GM21367 (cell line): ENCODE measurements at regions not wholly inside any gene's neighbourhood (a gene's known extent, or its start where the extent isn't known, plus 50 kb on each side); places are given as distances from the start of the nearest gene placed in this dataset.

Experiments used
- ATAC-seq: cut with Tn5 transposase; IDR thresholded peaks from one replicate; pipeline ENCODE4 v1.9.1; 2021; ENCODE audit not compliant: unreplicated experiment

DNA sequence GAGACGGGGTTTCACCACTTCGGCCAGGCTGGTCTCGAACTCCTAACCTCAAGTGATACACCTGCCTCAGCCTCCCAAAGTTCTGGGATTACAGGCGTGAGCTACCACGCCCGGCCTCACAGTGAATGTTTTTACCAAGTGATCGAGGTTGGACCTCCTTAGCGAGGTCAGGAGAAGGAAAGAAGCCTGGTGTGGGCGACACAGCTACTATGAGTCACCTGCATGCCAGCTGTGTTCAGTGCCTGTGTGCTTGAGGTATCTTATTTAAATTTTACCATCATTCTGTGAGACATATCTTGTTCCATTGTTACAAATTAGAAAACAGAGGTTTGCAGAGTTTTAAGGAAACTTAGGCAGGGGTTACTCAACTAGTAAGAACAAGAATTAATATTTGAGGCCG, 174.8 kb upstream of the DYNLRB2 start:
- ATAC-seq = no peak

DNA sequence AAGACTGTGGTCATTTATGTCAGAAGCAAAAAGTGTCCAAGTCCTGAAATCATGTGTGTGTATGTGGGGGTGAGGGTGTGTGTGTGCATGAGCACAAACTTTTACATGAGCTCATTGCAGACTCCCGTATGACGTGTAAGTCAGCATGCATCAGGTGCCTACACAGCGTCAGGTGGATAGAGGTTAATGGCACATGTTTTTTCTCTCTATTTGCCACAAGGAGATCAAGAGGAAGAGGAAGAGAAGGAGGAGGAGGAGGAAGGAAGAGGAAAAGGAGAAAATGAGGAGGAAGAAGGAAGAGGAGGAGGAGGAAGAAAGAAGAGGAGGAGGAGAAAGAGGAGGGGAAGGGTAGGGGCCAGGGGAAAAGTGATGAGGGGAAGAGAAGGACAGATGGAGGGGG, 178.0 kb upstream of the DYNLRB2 start:
- no peak for ATAC-seq

DNA sequence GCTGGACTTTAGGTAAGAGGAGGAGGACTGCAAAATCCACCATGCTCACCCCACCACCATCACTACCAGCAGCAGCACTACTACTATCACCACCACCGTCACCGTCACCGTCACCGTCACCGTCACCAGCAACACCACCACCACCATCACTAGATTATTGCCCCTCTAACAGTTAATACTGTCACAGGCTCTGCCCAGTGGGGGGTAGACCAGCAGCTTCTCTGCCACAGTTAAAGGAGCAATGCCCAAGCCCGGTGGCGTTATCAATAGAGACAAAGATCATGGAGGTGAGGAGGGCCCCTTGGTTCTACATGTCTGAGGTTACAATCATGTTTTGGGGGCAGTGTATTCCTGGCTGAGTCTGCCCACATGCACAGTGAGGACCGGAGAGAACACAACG, 184.4 kb upstream of the DYNLRB2 start:
- no peak for ATAC-seq

DNA sequence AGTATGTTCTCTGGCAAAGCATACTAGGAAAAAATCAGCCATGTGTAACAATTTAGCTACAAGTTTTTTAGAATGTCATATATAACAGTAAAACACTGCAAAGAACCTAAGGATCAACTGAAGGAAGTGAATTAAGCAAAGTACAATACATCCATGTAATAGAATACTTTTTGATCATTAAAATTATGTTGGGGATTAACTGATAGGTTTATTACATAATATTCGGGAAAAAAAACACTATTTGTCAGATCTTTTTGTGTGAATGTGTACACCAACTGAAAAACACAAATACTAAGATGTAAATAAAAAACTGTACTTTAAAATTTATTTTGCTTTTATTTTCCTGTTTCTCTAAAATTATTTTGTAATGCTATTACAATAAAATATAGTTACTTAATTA, 185.5 kb upstream of the DYNLRB2 start:
- ATAC-seq = no peak

DNA sequence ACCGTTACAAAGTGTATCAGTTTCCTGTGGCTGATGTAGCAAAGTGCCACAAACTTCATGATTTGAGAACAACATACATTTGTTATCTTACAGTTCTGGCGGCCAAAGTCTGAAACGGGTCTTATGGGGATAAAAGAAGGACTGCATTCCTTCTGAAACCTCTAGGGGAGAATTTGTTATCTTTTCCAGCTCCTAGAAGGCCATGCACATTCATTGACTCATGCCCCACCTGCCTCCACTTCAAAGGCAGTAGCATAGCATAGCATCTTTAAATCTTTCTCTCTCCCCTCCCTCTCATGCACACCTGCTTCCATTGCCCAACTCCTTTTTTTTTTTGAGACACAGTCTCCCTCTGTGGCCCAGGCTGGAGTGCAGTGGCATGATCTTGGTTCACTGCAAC, 190.7 kb upstream of the DYNLRB2 start:
- ATAC-seq = no peak

DNA sequence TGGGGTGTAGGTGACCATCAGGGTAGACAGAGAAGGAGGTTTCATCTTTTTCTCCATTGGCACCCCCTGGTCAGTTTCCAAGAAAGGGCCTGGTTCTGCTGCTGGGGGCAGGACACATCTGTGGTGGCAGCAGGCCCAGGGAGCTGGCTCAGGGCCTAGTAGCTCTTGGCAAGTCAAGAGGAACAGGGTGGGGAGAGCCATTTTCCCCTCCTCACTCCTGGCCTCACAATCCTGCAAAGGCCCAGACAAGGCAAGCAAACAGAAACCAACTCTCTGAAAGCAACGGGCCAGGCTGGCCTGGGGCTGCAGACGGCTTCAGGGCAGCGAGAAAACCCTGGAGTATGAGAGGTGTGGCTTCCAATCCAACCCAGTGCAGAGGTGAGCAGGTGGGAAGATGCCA, 192.9 kb upstream of the DYNLRB2 start:
- ATAC-seq = no peak

DNA sequence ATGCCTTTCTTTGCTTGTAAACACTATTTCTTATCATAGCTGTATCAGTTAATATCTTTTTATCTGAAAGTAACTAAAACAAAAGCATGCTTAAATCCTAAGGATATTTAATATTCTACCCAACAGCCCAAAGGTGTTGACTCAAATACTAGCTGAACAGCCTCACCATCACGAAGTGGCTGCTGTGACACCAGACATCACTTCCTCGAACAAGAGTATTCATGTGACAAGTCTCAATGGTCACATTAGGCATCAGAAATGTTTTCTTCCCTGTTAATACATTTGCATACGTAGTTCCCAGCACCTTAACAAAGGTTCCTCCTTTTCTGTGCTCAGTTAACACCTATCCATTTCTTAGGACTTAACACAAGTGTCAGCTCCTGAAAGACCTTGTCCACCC, 193.8 kb upstream of the DYNLRB2 start:
- no peak for ATAC-seq

DNA sequence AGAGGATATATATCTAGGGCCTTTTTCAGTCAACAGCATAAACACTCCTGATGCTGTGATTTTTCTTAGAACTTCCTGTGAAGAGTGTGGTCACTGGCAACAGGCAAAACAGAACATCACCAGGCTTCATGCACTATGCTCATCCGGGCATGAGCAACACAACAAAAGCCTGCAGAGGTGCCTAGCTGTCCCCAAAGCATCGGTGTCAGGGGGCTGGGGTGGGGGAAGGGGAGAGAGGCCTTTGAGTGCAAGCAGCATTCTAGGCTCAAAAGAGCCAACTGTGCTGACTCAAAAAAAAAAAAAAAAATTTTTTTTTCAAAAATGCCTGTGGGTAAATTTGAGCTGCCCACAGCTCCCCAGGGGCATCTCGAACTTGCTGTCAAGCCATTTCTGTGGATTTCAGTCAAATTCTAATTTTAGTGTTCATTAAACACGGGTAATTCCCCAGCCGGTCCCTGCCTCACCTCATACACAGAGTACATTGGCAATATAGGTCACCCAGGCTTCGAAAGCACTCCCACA, 194.6 kb upstream of the DYNLRB2 start:
- peak; percentile 61 for ATAC-seq

DNA sequence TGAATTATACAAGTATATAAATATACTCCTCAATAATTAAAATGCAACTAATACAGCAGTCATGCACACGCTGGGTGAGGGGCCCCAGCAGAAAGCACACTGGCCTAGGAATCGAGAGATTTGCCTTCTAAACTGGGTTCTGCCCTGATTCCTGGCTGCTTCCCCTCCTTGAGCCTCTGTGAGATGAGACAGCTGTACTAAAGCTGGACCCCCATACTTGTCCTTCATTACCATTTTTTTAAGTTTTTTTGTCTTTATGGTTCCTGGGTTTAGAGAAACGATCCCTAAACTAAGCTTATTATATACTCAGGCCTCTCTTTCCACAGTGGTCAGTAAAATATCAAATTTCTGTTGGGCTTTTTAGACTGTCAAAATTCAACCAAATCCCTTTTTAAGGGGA, 195.1 kb upstream of the DYNLRB2 start:
- no peak for ATAC-seq

DNA sequence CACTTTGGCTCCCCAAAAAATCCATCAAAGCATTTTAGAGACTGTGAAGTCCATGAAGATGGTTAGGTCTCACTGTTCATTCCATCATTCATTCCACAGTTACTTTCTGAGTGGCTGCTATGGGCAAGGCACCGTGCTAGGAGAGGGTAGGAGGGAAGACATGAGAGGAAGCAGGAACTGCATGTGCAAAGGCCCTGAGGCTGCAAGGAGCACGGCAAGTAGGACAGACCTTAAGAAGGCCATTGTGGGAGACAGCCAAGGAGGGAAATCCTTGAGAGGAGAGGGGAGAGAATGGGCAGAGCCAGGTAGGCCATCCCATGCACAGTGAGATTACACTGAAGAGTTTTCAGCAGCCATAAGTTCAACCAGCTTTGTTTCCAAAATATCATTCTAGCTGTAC, 196.2 kb upstream of the DYNLRB2 start:
- ATAC-seq = no peak

DNA sequence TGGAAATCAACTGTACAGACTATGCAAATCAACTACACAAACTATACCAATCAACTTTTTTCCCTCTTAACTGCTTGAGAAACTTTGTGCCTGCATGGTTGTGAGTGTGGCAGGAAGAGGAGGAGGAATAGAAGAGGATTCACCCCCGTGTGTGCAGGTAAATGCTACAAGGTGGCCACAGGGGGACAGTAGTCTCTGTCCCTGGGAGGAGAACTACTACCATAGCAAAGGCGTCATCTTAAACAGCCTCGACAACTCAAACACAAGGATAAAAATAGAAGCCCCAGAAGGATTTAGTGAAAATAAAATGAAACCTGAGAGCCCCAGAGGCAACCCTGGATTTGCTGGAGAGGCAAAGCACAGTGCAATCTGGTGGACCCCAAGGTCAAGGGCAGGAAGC, 199.5 kb upstream of the DYNLRB2 start:
- ATAC-seq = no peak

DNA sequence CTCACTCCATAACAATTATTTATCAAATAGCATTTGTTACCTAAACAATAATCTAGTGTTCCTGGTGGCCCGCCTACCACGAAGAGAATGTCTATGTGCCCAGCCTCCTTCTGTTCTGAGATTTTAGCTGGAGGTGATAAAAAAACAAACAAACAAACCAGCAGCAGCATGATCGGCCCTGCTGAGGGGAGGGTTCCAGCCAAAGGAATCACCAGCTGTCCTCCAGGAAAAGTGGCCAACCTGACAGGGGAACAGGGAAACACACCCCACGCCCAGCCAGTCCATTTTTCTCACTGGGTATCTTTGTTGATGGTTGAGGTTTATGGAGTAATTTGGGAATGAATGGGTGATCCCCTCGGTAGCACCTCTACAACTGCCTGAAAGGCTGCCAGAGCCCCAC, 203.0 kb upstream of the DYNLRB2 start:
- ATAC-seq = no peak

DNA sequence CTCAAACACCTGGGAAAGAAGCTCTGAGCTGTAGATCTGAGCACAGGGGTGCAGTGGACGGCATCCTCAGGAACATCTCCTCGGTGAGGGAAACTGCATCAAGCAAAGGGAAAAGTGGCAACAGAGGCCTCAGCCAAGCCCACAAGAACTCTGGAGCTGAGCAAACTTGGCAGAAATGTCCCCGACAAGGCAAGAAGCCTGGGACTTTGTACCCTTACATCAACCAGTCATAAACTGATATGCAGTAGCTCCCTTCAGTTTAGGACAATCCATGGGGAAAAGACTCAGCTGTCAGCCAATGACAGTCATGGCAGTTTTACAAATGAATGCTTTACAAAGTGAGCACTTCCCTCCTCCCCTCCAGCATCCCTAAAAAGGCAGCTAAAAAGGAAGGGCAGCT, 210.0 kb upstream of the DYNLRB2 start:
- ATAC-seq = no peak

DNA sequence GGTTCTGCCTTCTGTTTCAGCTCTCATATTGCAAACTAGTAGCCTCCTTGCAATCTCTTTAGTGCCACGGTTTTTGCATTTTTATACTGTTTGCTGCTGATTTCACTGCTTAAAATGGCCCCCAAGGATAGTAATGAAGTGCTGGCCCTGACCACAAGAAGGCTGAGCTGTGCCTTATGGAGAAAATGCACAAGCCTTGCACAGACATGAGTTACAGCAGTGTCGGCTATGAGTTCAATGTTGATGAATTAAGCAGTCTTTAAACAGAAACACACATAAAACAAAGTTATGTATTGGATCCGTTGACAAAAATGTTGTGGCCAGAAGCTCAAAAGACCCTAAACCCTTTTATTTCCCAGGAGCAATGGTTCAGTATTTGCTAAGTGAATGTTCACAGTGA, 210.6 kb upstream of the DYNLRB2 start:
- ATAC-seq = no peak

DNA sequence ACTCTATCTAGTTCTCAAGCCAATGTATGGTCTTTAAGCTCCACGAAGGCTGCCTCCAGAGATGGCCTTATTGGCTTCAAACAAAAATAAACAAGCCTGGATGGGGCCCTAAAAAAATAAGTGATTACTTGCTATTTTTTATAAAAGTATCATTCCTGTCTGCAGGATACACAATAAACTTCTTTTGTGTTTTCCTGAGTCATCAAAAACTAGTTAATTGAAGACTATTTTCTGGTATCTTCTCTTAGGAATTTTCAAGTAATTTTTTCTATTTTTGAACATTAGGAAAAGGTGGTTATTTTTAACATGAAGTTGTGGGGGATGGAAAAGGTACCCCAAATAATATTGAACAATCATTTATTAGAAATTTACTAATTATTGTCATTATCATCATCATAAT, 213.1 kb upstream of the DYNLRB2 start:
- no peak for ATAC-seq

DNA sequence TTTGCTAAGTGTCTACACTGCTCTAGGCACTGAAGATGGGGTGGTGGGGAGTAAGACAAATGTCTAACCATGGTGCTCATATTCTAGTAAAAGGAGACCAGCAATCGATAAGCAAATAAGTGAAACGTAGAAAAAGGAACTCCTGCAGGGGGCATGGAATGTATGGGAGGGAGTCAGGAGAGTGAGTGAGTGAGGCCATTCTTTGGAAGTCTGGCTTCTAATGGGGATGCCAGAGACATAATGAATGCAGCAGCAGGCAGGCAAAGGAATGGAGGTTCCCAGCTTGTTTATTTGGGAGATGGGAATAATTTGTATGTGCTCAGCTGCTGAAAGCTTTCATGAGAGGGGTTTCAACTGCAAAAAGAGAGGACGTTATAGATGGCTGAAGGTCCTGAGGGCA, 216.4 kb upstream of the DYNLRB2 start:
- ATAC-seq = no peak

DNA sequence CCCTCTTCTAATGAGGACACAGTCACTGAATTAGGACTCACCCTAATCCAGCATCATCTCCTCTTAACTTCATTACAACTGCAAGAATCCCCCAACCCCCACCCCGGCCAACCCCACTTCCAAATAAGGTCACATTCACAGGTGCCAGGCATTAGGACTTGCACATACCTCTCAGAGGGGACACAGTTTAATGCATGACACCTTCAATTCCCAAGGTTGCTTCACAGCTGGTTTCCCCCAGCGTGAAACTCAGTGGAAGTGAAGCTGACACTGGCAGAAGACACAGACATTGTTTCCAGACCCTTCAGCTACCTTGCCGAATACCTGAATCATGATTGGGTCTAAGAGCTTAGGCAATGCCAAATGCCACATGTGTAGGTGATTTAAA, 217.0 kb upstream of the DYNLRB2 start:
- no peak for ATAC-seq

DNA sequence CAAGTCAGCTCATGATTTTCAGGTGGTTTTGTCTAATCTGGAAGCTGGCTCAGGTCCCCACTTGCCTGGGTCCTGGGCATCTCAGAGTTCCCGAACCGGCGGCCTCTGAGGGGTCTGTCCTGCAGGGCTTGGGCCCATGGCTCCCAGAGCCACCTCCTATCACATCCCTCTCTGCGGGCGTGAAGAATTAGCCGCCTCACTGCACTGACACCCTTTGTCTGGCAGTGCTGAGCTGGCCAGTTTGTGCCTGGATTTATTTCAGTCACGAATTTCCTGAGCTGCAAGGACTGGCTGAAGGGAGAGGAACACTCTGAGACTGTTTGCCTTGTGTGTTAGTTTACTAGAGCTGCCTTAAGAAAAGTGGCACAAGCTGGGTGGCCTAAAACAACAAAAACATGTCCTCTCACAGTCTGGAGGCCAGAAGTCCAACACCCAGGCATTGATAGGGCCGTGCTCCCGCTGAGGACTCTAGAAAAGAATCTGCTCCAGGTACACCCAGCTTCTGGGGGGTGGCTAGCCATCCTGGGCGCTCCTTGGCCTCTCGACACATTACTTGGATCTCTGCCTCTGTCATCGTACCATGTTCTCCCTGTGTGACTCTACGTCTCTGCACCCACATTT, 217.5 kb upstream of the DYNLRB2 start:
- no peak for ATAC-seq

DNA sequence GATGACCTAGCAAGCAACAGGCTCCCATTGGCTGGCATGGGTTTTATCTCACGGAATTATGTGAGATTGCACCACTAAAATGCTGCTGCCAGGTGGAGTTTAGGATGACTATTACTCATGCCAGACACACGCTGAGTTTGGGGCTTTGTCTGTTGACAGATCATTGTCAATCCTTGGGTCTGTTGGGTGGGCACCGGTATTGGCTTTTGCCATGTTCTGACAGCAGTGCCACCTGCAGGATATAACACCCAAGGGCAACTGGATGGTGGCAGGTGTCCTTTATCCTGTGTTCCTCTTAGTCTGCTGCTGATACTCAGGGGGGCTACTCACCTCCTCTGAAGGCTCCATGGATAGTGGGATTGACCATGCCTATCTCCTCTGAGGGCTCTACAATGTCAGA, 221.6 kb upstream of the DYNLRB2 start:
- no peak for ATAC-seq

DNA sequence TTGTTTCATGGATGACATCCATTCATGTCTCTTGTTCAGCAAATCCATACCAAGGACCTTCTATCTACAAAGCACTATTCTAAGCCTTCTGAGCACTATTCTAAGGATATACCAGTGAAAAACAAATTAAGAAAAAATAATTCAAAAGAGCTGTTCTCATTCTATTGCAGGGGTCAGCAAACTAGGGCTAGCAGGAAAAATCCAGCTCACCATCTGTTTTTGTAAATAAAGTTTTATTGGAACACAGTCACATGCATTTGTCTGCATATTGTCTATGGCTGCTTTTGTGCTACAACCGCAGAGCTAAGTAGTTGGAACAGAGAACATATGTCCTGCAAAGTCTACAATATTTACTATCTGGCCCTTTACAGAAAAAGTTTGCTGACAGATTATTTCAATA, 222.7 kb upstream of the DYNLRB2 start:
- no peak for ATAC-seq

DNA sequence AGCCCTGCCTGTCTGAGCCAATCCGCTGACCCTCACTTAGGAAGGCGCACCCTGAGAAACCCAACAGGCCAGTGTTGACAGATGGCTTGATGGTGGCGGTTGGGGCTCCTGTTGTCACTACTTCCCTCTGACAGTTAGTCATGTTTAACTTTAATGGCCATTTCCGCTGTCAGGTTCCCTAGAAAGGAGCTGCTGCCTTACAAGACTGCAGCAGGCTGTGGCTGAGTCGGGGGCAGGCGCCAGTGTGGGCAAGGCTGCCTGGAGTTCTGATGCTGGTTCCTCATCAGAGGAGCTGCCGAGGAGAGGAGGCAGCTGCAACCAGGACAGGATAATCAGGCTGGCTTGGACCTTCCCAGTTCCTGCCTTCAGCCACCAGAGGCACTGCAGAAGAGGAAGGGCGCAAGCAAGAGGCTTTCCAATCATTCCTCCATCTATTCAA, 223.2 kb upstream of the DYNLRB2 start:
- no peak for ATAC-seq

DNA sequence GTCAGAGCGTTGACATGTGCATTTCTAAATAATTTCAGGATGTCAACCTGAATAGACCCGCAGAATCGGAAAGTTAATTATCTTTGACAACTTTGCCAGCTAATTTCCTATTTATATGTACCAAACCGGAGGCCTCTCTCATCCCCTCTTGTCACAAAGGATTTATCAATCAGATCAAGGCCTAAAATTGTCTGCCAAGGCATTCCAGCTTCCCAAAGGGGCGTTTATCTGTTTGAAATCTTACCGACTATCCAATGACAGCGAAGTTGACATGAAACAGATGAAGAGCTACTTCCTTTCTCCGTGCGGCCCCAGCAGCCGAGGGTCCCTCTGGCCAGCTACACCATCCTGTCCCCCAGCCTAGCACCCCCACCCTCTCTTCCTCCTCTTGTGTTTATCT, 223.7 kb upstream of the DYNLRB2 start:
- ATAC-seq = no peak

DNA sequence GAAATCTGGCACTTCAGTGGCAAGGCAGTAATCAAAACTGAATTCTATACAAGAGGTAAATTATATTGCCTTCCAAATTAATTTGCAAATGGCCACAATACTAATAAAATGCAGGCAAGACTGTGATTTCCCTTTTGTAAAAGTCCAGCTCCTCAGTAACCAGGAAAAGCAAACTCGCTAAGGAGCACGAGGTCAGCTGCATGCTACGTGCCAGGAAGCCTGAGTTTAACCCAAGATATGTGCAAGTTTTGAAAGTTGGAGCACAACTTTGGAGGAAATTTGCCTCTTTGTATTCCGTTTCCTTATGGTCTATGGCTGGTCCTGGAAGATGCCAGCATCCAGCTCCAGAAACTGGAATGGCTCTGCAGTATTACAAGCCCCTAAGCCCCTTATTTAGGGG, 226.8 kb upstream of the DYNLRB2 start:
- ATAC-seq = no peak

DNA sequence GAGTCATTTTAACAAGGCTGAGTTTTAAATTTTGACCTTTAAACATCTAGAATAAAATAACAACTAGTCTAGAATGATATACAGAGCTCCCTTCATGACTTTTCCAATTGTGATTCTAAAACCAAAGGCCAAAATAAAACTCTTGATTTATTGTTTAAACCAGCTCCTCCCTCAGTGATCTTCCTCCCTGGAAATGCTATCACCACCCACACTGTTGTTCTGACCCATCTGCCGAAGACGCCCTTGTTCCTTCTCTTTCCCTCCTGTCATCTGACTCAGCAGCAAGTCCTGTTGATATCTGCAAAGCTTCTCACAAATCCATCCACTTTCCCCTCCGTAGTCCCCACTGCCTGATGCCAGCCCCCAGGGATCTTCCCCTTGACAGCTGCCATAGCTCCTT, 231.6 kb upstream of the DYNLRB2 start:
- ATAC-seq = no peak
